Fibroblast of villous mesenchyme (primary cell): ENCODE measurements at regions not wholly inside any gene's neighbourhood (a gene's known extent, or its start where the extent isn't known, plus 50 kb on each side); places are given as distances from the start of the nearest gene placed in this dataset.

Experiments used
- DNase-seq: peaks from one replicate; pipeline ENCODE4 v3.0.0-alpha.2; 2010; ENCODE audit warnings: low read depth
- H3K4me3 ChIP-seq: 2 replicates; pipeline ENCODE4 v1.5.1; 2011; ENCODE audit warnings: low read depth, mild to moderate bottlenecking, low read length
- CTCF ChIP-seq: IDR thresholded peaks from 2 replicates; pipeline ENCODE4 v1.5.1; 2012; ENCODE audit warnings: low read depth, mild to moderate bottlenecking, low read length; ENCODE audit not compliant: insufficient read depth

GRCh38 chr14:54135804-54136280 lies 179.2 kb upstream of the BMP4 start:
- TF ChIP-seq CTCF = no peak
- DNase-seq = peak; percentile 45
- no peak overlapping the region for H3K4me3 ChIP-seq

GRCh38 chr14:54136894-54137613 lies 180.4 kb upstream of the BMP4 start:
- H3K4me3 ChIP-seq = no peak overlapping the region
- no peak for TF ChIP-seq CTCF

GRCh38 chr14:54137614-54137961 lies 181.0 kb upstream of the BMP4 start:
- no peak for DNase-seq
- no peak for TF ChIP-seq CTCF
- no peak overlapping the region for H3K4me3 ChIP-seq

More at GRCh38 chr14:54136894-54137613, 180.4 kb upstream of the BMP4 start:
- DNase-seq = no peak

- TF ChIP-seq CTCF = no peak
- no peak overlapping the region for H3K4me3 ChIP-seq
- DNase-seq = peak; percentile 8
Measured at GRCh38 chr14:54138024-54138353, 181.4 kb upstream of the BMP4 start.

- DNase-seq = peak; percentile 49
- H3K4me3 ChIP-seq = no peak overlapping the region
- TF ChIP-seq CTCF = no peak
Measured at GRCh38 chr14:54138354-54139038, 181.9 kb upstream of the BMP4 start.

- no peak for TF ChIP-seq CTCF
- no peak overlapping the region for H3K4me3 ChIP-seq
- DNase-seq = no peak
Measured at GRCh38 chr14:54140551-54140950, 183.9 kb upstream of the BMP4 start.
